GM10266 (cell line): ENCODE measurements at regions not wholly inside any gene's neighbourhood (a gene's known extent, or its start where the extent isn't known, plus 50 kb on each side); places are given as distances from the start of the nearest gene placed in this dataset.
"Not testable (repeated sequence)": the region's sequence is repeated elsewhere in the genome, so short reads cannot be mapped to it uniquely, and the experiment has no call there.

Experiments used
- DNase-seq: peaks from one replicate; pipeline ENCODE4 v3.0.0; 2012; ENCODE audit errors: extremely low spot score
- TF ChIP-seq, protein P1 (sequence below): IDR thresholded peaks from 2 replicates; pipeline ENCODE4 v1.5.1; 2012; ENCODE audit warnings: mild to moderate bottlenecking, low read depth; ENCODE audit not compliant: control insufficient read depth, insufficient read depth; ENCODE audit errors: missing control alignments

DNA sequence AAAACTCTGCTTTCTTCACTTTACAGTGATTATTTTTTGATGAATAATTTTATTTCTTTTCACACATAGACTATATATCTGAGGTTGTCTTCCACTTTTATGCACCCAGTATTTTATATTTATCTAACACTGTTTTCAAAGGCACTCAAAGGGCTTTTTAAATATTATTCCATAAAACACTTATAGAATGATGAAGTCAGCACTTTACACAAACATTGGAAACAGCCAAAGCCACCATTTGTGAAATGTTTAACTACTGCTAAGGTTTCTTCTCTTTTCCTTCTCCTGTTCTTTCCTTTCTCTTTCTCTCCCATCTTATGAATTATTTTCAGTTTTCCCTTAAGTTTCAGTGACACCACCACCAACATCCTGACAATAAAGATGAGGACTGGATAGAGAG is 317.7 kb upstream of the FAM78B start:
- TF ChIP-seq, protein P1, sequence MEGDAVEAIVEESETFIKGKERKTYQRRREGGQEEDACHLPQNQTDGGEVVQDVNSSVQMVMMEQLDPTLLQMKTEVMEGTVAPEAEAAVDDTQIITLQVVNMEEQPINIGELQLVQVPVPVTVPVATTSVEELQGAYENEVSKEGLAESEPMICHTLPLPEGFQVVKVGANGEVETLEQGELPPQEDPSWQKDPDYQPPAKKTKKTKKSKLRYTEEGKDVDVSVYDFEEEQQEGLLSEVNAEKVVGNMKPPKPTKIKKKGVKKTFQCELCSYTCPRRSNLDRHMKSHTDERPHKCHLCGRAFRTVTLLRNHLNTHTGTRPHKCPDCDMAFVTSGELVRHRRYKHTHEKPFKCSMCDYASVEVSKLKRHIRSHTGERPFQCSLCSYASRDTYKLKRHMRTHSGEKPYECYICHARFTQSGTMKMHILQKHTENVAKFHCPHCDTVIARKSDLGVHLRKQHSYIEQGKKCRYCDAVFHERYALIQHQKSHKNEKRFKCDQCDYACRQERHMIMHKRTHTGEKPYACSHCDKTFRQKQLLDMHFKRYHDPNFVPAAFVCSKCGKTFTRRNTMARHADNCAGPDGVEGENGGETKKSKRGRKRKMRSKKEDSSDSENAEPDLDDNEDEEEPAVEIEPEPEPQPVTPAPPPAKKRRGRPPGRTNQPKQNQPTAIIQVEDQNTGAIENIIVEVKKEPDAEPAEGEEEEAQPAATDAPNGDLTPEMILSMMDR = no peak
- DNase-seq = no peak

DNA sequence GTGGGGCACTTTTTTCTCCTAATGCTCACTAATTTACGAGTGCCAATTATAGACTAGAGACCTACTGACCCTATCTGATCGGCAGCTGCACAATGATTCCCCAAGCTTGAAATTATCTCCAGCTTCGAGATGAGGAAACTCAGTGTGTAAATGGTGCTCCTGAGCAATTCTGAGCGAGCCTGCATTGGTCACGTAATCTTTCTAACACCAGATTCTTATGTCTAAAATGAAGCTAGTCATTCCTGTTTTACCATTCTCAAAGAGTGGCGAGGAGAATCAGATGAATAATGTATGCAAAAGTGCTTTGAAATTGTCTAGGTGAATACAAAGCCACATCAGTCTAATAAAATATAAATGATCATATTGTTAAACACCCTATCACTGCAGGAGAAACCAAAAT is 318.1 kb upstream of the FAM78B start:
- TF ChIP-seq, protein P1 = no peak
- no peak for DNase-seq

DNA sequence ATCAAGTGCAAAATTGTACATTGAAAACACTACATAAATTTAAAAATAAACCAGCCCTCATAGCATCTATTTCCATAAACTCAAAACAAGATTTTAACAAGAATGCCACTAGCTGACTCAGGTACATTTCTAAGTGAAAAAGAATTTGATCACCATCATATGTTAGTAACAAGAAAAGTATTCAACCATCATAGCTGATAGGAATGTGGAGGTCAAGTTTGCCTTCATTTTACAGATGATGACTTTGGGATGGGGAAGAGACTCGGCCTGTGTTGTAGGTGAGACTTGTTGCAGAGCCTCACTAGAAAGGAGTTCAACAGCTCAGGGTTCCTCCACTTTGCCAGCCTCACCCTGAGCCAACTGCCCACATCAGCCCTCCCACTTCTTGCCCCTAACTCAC is 318.8 kb upstream of the FAM78B start:
- DNase-seq = no peak
- TF ChIP-seq, protein P1 = no peak

DNA sequence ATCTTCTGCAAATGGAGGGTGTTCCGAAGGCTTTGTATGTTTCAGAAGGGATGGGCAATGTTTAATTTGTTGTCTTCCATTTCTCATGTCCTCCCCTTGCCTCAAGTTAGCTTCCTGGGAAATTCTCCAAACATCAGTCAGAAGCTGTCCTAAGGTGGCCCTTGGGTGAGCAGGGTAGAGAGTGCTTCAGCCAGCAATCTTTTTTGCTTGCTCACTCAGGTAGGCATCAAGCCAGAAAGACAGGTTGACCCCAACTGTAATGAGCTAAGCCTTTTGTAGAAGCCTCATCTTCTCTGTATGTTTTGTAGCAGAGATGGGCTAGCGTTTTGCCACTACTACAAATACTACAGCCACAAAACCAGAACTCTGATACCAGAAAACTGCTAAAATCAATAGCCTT is 321.5 kb upstream of the FAM78B start:
- TF ChIP-seq, protein P1 = no peak
- DNase-seq = no peak

DNA sequence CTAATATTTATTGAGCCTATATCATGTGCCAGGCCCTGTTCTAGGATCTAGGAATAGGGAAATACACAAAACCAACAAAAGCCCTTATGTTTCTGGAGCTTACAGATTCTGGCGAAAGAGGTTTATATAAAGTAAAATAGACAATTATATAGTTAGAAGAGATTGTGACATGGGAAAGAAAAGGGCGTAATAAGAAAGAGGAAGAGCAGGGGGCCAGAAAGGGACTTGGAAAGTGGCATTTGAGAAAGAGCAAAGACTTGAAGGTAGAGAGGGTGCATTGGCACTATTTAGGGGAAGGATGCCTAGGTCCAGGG is 322.5 kb upstream of the FAM78B start:
- TF ChIP-seq, protein P1 = no peak
- DNase-seq = no peak

DNA sequence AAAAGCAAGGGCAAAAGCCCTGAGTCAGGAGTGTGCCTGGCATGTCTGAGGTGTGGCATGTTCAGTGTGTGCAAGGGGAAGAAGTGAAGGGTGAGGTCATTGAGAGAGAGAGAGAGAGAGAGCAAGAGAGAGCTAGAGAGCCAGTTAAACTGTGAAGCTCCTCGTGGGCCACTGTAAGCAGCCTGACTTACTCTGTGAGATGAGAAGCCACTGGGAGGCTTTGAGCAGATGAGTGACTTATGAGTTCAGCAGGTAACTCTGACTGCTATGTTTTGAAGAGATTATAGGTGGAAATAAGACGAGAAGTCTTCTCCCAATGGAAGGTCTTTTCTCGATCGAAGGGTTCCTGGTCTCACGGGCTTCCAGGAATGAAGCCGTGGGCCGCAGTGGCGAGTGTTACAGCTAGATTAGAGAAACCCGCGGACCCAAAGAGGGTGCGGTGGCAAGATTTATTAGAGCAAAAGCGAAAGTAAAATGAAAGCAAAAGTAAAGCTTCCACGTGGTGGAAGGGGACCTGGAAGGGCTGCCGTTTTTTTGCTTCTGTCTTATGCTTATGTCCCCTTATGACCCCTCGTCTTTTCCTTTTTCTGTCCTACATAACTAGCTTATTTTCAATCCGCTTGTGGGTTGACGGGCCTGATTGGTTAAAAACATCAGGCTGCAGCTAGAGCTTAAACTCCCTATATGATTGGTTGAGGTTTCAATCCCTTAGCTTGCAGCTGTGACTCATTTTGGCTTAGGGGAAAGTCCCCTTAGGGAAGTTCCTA is 323.1 kb upstream of the FAM78B start:
- peak; percentile 19 for DNase-seq
- TF ChIP-seq, protein P1 = no peak

DNA sequence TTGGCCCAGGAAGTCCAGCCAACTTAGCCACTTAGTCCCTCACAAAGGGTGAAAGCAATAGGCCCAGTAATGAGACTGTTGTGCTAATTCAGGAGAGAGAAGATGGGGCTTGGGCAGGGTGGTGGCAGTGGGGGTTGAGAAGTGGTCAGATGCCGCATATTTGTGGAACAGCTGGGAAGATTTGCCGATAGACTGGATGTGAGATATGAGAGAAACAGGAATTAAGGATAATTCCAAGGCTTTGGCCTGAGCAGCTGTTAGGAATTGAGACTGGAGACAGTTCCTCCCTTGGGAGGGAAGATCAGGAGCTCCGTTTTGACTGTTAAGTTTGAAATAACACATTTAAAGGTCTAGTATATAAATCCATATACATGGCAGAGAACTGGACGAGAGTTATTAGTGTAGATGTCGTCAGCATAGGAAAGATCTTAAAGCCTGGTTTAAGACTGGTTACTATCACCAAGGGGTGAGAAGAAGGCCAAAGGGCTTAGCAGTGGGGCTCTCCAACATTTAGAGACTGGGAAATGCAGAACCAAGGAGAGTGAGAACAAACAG is 323.7 kb upstream of the FAM78B start:
- TF ChIP-seq, protein P1 = no peak
- peak; percentile 53 for DNase-seq

DNA sequence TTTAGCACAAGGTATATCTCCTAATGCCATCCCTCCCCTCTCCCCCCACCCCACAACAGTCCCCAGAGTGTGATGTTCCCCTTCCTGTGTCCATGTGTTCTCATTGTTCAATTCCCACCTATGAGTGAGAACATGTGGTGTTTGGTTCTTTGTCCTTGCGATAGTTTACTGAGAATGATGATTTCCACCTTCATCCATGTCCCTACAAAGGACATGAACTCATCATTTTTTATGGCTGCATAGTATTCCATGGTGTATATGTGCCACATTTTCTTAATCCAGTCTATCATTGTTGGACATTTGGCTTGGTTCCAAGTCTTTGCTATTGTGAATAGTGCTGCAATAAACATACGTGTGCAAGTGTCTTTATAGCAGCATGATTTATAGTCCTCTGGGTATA is 327.0 kb upstream of the FAM78B start:
- not testable (repeated sequence) for DNase-seq
